ENCODE measurements at regions not wholly inside any gene's neighbourhood (a gene's known extent, or its start where the extent isn't known, plus 50 kb on each side); places are given as distances from the start of the nearest gene placed in this dataset.
A peak's percentile ranks its signal among the peaks of the same experiment; 100 is the strongest.

DNA sequence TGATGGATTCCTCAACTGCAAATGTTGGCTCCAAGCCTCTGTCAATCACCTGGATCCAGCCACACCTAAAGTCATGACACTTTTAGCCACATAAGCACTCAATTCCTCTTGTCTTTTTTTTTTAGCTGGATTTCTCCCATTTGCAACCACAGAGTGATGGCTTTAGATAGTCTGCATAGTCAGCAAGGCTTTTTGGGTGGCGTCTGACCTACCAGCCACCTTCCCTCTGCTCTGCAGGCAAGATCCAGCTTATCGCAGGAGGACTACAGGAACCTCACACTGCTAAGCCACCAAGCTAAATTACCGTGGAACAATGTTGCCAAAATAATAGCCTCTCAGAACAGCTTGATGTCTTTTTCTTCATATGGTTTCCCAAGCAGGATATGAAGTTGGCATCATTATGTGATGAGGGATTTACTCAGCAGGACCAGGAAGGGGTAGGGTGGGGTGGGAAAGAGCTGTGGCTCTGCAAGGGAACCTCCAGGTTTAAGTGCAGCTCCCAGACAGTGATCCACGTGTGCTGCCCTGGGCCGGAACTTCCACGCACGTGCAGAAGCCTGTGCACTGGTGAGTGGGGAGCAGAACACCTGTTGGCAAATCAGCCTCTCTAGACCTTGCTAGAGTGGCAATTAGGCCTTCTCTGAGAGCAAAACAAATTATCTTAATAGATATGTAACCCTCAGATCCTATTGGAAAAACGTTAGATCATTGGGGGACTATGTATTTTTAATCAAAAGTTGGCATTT is 170.6 kb upstream of the NCK2 start:
- ATAC-seq (no peak), DNase-seq (ENCODE audit: low spot score in 2 of 2) (no peak)
- Mint-ChIP-seq H3K9me3 (no peaks in the 10 kb centered on the region), H3K36me3 (no peaks in the 10 kb centered on the region), H3K27ac (no peak overlapping the region)

DNA sequence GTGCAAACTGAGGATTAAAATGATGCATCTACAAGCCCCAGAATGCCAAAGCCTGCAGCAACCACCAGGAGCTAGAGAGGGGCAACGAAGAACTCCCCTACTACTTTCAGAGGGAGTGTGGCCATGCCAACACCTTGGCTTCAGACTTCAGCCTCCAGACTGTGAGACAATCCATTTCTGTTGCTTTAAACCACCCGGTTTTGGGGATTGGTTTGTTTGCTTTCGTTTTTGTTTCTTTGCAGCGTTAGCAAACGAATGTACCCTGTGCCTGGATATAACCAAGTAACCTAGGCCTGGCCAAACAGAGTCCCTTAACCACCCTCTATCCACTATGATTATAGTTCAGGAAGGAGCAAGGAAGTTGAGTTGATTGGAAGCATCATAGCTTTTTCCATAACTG is 171.2 kb upstream of the NCK2 start:
- ATAC-seq (no peak), DNase-seq (ENCODE audit: low spot score in 2 of 2) (no peak)
- H3K36me3 Mint-ChIP-seq, result no peaks in the 10 kb centered on the region
- H3K27ac Mint-ChIP-seq, result peak overlapping the region in 1 of 2 donors; percentile 7
- H3K9me3 Mint-ChIP-seq, result no peaks in the 10 kb centered on the region

- no peaks in the 10 kb centered on the region for H3K36me3 Mint-ChIP-seq
- no peaks in the 10 kb centered on the region for H3K9me3 Mint-ChIP-seq
- H3K27ac Mint-ChIP-seq, result no peak overlapping the region
- ATAC-seq (no peak), DNase-seq (ENCODE audit: low spot score in 2 of 2) (no peak)
Measured at GRCh38 chr2:105571445-105571987, 172.7 kb upstream of the FHL2 start.

GRCh38 chr2:105570757-105571156 is 171.9 kb upstream of the FHL2 start:
- H3K27ac Mint-ChIP-seq, result no peak overlapping the region
- no peak for DNase-seq (ENCODE audit: low spot score in 2 of 2)
- no peaks in the 10 kb centered on the region for H3K9me3 Mint-ChIP-seq
- ATAC-seq, result no peak
- no peaks in the 10 kb centered on the region for H3K36me3 Mint-ChIP-seq

- no peak for ATAC-seq
- Mint-ChIP-seq H3K36me3 (no peaks in the 10 kb centered on the region), H3K27ac (no peak overlapping the region), H3K9me3 (no peaks in the 10 kb centered on the region)
- no peak for DNase-seq (ENCODE audit: low spot score in 2 of 2)
Measured at GRCh38 chr2:105570326-105570725, 171.5 kb upstream of the FHL2 start.

- ATAC-seq, result no peak
- Mint-ChIP-seq H3K9me3 (no peaks in the 10 kb centered on the region), H3K36me3 (no peaks in the 10 kb centered on the region)
Measured at GRCh38 chr2:105569606-105570005, 170.8 kb upstream of the FHL2 start.

GRCh38 chr2:105567996-105568494 is 169.2 kb upstream of the FHL2 start:
- H3K36me3 Mint-ChIP-seq, result no peaks in the 10 kb centered on the region
- DNase-seq (ENCODE audit: low spot score in 2 of 2) (no peak), ATAC-seq (no peak)
- H3K9me3 Mint-ChIP-seq, result no peaks in the 10 kb centered on the region
- H3K27ac Mint-ChIP-seq, result no peak overlapping the region

More at GRCh38 chr2:105569606-105570005, 170.8 kb upstream of the FHL2 start:
- no peak for DNase-seq (ENCODE audit: low spot score in 2 of 2)
- H3K27ac Mint-ChIP-seq, result no peak overlapping the region

DNA sequence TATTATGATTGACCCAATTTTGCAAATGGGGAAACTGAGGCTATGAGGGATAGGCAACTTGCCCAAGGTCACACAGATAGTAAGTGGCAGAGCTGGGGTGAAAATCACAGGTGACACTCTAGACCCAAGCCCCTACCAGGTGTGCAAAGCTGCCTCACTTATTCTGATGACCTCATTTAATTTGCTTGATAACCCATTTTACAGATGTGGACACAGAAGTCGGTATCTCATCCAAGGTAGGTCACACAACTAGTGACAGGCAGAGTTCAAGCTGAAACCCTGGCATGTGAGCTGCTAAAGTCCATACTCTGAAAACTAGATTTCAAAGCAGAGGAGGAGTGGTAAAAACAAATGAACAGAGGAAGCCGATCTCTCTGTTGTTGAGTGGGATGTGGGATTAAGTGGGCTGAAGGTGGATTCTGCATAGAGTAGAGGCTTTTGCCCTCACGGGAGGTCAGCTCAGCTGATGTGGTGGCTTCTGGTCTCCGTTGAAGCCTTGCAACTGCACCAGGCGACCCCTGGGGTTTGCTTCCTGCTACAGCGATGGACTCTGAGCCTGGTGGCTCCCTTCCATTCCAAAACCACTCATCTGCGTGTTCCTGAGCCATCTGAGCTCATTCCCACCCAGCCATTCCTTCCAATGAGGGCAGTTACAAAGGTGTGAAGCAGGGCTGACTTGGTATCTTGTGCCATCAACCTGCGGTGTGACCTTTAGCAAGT is 164.3 kb upstream of the FHL2 start:
- DNase-seq (ENCODE audit: low spot score in 2 of 2) (no peak), ATAC-seq (no peak)
- Mint-ChIP-seq H3K36me3 (no peaks in the 10 kb centered on the region), H3K27ac (no peak overlapping the region), H3K9me3 (no peaks in the 10 kb centered on the region)

DNA sequence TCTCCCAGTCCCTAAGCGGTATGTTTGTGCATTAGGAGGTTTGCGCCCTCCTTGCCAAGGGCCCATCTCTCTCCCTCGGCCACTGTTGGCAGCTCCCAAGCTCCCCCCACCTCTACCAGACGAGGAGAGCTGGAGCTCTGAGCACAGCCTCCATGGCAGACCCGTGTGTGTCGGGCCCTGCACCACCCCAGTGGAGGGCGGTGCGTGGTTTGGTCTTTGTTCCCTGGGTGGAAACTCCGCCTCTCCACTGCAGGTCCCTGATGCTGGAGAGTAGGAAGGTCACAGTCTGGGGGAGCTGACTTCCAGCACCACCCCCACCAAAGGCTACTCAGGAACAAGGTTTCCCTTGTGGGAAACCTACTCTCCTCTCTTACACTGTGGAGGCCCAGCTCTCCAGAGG is 162.6 kb upstream of the FHL2 start:
- no peak overlapping the region for H3K27ac Mint-ChIP-seq
- ATAC-seq, result no peak
- no peak for DNase-seq (ENCODE audit: low spot score in 2 of 2)
- no peaks in the 10 kb centered on the region for H3K36me3 Mint-ChIP-seq
- H3K9me3 Mint-ChIP-seq, result no peaks in the 10 kb centered on the region

- Mint-ChIP-seq H3K27ac (no peak overlapping the region), H3K36me3 (no peaks in the 10 kb centered on the region), H3K9me3 (no peaks in the 10 kb centered on the region)
- no peak for ATAC-seq
- no peak for DNase-seq (ENCODE audit: low spot score in 2 of 2)
Measured at GRCh38 chr2:105560157-105560556, 161.3 kb upstream of the FHL2 start.

DNA sequence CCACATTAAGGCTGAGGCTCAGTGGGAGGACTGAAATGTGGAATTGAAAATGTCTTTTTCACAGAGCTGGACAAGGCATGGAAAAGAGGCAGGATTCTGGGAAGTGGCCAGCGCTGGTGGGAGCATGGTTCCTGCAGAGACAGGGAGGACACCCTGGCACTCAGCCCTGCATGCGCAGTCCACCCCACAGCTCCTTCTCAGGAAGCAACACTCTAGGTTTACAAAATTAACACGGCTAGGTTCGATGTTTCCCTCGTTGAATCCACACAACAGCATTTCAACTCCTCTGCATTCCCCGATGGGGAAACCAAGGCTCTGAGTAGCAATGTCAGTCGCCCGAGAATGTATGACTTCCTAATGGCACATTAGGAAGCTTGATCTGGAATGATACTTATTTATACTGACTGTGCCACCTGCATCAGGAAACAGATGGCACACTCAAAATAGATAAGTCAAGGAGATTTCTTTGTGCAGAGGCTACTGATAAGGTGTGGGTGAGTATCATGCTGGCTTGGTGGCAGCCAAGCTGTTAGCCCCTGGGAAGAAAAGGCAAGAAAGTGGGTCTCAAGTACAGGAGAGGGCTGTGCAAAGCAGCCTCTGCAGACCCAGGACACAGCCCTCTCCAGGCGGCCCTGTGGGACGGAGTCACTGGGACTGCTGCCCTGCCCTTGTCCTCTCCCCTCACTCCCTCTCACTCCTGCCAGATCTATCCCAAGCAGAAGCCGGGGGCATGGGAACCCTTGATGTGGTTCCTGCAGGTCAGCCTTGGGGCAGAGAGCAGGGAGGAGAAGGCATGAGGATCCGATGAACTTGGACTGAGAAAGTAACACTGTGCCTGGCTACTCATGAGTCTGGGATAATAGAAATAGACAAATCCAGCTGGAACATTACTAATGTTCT is 158.4 kb upstream of the FHL2 start:
- Mint-ChIP-seq H3K36me3 (no peaks in the 10 kb centered on the region), H3K9me3 (no peaks in the 10 kb centered on the region), H3K27ac (no peak overlapping the region)
- no peak for ATAC-seq
- DNase-seq (ENCODE audit: low spot score in 2 of 2), result no peak

DNA sequence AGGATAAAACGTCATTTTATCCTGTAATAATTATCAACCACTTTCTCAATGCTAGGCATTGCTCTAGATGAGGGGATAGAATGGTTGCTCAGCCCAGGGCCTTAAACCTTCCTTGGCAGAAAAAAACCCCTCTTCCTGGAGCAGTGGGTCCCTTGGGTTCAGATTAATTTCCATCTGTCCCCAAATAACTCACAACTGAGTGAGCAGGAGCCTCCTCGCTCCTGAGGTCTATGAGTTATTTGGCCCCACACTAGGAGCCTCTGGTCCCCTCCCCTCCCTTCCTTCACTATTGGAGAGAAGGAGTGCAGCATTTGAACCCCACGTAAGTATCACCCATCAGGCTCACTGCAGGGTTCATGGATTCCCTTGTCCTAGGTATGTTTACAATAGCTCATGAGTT is 157.5 kb upstream of the FHL2 start:
- Mint-ChIP-seq H3K9me3 (no peaks in the 10 kb centered on the region), H3K27ac (no peak overlapping the region), H3K36me3 (no peaks in the 10 kb centered on the region)
- ATAC-seq, result no peak
- no peak for DNase-seq (ENCODE audit: low spot score in 2 of 2)

DNA sequence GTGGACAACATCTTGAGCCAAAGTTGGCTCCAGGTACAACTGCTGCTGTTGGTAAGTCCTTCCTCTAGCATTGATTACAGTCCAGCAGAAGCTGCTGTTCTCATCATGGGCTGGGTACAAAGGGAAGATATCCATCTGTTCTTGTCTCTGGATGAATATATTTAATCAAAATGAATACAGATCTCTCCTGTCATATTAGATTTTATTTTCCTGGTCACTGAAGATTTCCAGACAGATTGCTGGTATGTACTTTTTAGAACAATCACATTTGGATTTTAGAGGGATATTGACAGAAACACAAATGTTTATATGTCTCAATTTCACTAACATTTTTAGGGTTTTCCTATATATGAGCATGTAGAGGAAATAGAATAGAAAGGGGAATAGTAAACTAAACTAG is 155.4 kb upstream of the FHL2 start:
- Mint-ChIP-seq H3K27ac (no peak overlapping the region), H3K36me3 (no peaks in the 10 kb centered on the region), H3K9me3 (no peaks in the 10 kb centered on the region)
- no peak for ATAC-seq
- DNase-seq (ENCODE audit: low spot score in 2 of 2), result no peak

DNA sequence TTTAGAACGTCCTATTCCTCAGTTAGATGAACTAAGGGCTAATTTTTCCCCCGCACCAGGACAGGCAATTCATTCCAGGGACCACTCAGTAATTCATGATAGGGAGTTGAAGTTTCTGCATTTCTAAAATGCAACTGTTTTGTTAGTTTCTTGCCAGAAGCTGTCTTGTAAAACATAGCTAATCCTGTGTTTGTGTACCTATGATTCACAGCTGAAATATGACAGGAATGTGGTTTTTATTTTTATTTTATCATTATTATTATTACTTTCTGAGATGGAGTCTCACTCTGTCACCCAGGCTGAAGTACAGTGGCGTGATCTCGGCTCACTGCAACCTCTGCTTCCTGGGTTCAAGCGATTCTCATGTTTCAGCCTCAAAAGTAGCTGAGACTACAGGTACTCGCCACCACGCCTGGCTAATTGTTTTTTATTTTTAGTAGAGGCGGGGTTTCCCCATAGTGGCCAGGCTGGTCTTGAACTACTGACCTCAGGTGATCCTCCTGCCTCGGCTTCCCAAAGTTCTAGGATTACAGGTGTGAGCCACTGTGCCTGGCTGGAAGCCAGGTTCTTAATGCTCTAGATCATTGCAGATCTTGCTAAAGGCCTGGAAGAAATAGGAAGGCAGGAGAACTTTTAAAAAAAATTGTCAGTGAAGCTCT is 154.8 kb upstream of the FHL2 start:
- DNase-seq (ENCODE audit: low spot score in 2 of 2) (no peak), ATAC-seq (no peak)
- H3K9me3 Mint-ChIP-seq, result no peaks in the 10 kb centered on the region
- H3K27ac Mint-ChIP-seq, result no peak overlapping the region
- H3K36me3 Mint-ChIP-seq, result no peaks in the 10 kb centered on the region

DNA sequence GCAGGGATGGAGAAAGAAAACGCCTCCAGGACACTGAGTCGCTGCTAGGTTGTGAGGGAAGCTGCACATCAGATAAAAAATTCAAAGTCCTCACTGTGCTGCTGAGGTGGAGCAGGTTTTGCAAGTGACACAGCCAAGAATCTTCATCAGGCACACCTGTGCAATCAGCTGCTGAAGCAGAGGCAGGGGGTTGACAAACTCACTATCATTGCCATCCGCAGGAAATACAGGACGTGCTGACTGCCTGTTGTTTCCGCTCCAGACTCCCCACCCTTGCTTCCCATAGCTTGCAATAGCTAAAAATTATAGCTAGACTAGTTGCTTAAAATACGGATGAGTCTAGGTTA is 147.8 kb upstream of the FHL2 start:
- ATAC-seq (no peak), DNase-seq (ENCODE audit: low spot score in 2 of 2) (no peak)
- Mint-ChIP-seq H3K27ac (no peak overlapping the region), H3K9me3 (no peaks in the 10 kb centered on the region), H3K36me3 (no peaks in the 10 kb centered on the region)

- peak in 1 of 2 donors; percentile 72 for DNase-seq (ENCODE audit: low spot score in 2 of 2)
- H3K36me3 Mint-ChIP-seq, result no peaks in the 10 kb centered on the region
- ATAC-seq, result peak; percentile 62 to 66
- H3K9me3 Mint-ChIP-seq, result no peaks in the 10 kb centered on the region
- H3K27ac Mint-ChIP-seq, result no peak overlapping the region
Measured at GRCh38 chr2:105545730-105546627, 147.1 kb upstream of the FHL2 start.
